Sigmoid colon (tissue), 6 donors: ENCODE measurements at regions not wholly inside any gene's neighbourhood (a gene's known extent, or its start where the extent isn't known, plus 50 kb on each side); places are given as distances from the start of the nearest gene placed in this dataset.

Experiments used
- DNase-seq: peaks from one replicate; pipeline ENCODE4 v3.0.0-alpha.2; 2019
- H3K27ac ChIP-seq, 4 donors: fragments of 200-600 bp; sonication (generic); one replicate each; pipeline ENCODE4 v1.5.1; 2016 to 2019; ENCODE audit warnings: mild to moderate bottlenecking in 1 of 4
- H3K27me3 ChIP-seq, 3 donors: fragments of 200-600 bp; sonication (generic); one replicate each; pipeline ENCODE4 v1.5.1; 2019; ENCODE audit warnings: mild to moderate bottlenecking in 1 of 3
- H3K36me3 ChIP-seq, 4 donors: fragments of 200-600 bp; sonication (generic); one replicate each; pipeline ENCODE4 v1.5.1; 2016 to 2019
- H3K4me1 ChIP-seq, 4 donors: fragments of 200-600 bp; sonication (generic); one replicate each; pipeline ENCODE4 v1.5.1; 2017 to 2019
- H3K4me3 ChIP-seq, 4 donors: fragments of 200-600 bp; sonication (generic); one replicate each; pipeline ENCODE4 v1.5.1; 2017 to 2019; ENCODE audit warnings: mild to moderate bottlenecking in 2 of 4, moderate library complexity in 1 of 4
- H3K9me3 ChIP-seq, 4 donors: fragments of 200-600 bp in 3 of 4; sonication (generic) in 3 of 4; one replicate each; pipeline versions ENCODE4 v1.5.1 to v1.6.1; 2013 to 2019
- EP300 ChIP-seq, 4 donors: sonication (generic); formaldehyde crosslinking; IDR thresholded peaks; one replicate each; pipeline ENCODE4 v1.6.1; 2017; ENCODE audit warnings: antibody characterized with exemption in 4 of 4
- POLR2A ChIP-seq, 2 donors: fragments of 450-650 bp; IDR thresholded peaks; one replicate each; pipeline ENCODE4 v1.6.1; 2016; ENCODE audit warnings: antibody characterized with exemption in 2 of 2, mild to moderate bottlenecking in 2 of 2, moderate library complexity in 2 of 2
- POLR2AphosphoS5 ChIP-seq, 4 donors: sonication (generic); formaldehyde crosslinking; IDR thresholded peaks; one replicate each; pipeline ENCODE4 v1.6.1; 2017; ENCODE audit warnings: antibody characterized with exemption in 4 of 4
- WGBS, 2 donors: extraction: QIAGEN DNeasy Blood & Tissue Kit; methylation state at CpG; one replicate each; pipeline ENCODE4 v1.1.7; 2013; 5-methylcytosine and 5-hydroxymethylcytosine counted together
- intact Hi-C: fragments of 100-400 bp; cut with DNase I; formaldehyde crosslinking; loops from one replicate; pipeline ENCODE4 v1.15.1; 2023
- TF ChIP-seq, protein P1 (sequence below), 4 experiments: fragments of 450-650 bp in 3 of 4; fragments of 200-600 bp in 1 of 4; IDR thresholded peaks; one replicate each; pipeline ENCODE4 v1.5.1; 2016 to 2019; ENCODE audit warnings: antibody characterized with exemption in 4 of 4, mild to moderate bottlenecking in 3 of 4, moderate library complexity in 2 of 4
- donor health status: healthy with polysubstance abuse.
- donor health status: healthy.

GRCh38 chr2:151189125-151189524 is 72.5 kb downstream of the RBM43 start:
- H3K9me3 ChIP-seq = no peaks in the 10 kb centered on the region
- H3K27ac ChIP-seq = no peak overlapping the region
- H3K4me3 ChIP-seq = no peak overlapping the region
- TF ChIP-seq EP300 (IDR thresholded peaks at IDR 0.05) (no peak), POLR2A (IDR thresholded peaks at IDR 0.05) (no peak), POLR2AphosphoS5 (IDR thresholded peaks at IDR 0.05) (no peak)
- TF ChIP-seq, protein P1, sequence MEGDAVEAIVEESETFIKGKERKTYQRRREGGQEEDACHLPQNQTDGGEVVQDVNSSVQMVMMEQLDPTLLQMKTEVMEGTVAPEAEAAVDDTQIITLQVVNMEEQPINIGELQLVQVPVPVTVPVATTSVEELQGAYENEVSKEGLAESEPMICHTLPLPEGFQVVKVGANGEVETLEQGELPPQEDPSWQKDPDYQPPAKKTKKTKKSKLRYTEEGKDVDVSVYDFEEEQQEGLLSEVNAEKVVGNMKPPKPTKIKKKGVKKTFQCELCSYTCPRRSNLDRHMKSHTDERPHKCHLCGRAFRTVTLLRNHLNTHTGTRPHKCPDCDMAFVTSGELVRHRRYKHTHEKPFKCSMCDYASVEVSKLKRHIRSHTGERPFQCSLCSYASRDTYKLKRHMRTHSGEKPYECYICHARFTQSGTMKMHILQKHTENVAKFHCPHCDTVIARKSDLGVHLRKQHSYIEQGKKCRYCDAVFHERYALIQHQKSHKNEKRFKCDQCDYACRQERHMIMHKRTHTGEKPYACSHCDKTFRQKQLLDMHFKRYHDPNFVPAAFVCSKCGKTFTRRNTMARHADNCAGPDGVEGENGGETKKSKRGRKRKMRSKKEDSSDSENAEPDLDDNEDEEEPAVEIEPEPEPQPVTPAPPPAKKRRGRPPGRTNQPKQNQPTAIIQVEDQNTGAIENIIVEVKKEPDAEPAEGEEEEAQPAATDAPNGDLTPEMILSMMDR (IDR thresholded peaks at IDR 0.05) = no peak
- no peak for DNase-seq
- H3K27me3 ChIP-seq = no peaks in the 10 kb centered on the region
- no peaks in the 10 kb centered on the region for H3K4me1 ChIP-seq
- intact Hi-C loops = no loop called here
- no peaks in the 10 kb centered on the region for H3K36me3 ChIP-seq
- WGBS, 2 donors = 52 to 75% methylated on average over 3 of the region's 3 CpGs

DNA sequence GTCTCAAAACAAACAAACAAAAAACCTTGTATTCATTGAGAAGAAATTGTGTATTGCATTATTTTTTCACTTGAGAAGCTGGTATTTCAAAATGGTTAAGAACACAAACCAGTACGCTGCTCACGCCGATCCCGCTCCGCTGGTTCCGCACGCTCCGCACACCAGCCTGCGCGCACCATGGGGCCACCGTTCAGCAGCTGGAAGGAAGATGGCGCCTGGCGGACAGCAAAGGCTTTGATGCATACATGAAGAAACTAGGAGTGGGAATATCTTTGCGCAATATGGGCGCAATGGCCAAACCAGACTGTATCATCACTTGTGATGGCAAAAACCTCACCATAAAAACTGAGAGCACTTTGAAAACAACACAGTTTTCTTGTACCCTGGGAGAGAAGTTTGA is 75.7 kb downstream of the RBM43 start:
- Histone ChIP-seq H3K36me3 (no peaks in the 10 kb centered on the region), H3K4me1 (no peaks in the 10 kb centered on the region), H3K27ac (no peak overlapping the region), H3K9me3 (no peaks in the 10 kb centered on the region), H3K27me3 (no peaks in the 10 kb centered on the region), H3K4me3 (no peak overlapping the region)
- 97 to 98% methylated on average over 15 of the region's 15 CpGs for WGBS, 2 donors
- intact Hi-C loops = no loop called here
- DNase-seq = no peak
- TF ChIP-seq, protein P1 (IDR thresholded peaks at IDR 0.05) = no peak
- TF ChIP-seq POLR2A (IDR thresholded peaks at IDR 0.05) (no peak), EP300 (IDR thresholded peaks at IDR 0.05) (no peak), POLR2AphosphoS5 (IDR thresholded peaks at IDR 0.05) (no peak)

GRCh38 chr2:151182899-151183809 is 78.5 kb downstream of the RBM43 start:
- H3K27me3 ChIP-seq = no peaks in the 10 kb centered on the region

GRCh38 chr2:151182396-151182795 is 79.3 kb downstream of the RBM43 start:
- intact Hi-C loops = no loop called here
- Histone ChIP-seq H3K27ac (no peak overlapping the region), H3K27me3 (no peaks in the 10 kb centered on the region), H3K4me3 (no peak overlapping the region), H3K36me3 (no peaks in the 10 kb centered on the region), H3K4me1 (no peaks in the 10 kb centered on the region), H3K9me3 (no peaks in the 10 kb centered on the region)
- TF ChIP-seq EP300 (IDR thresholded peaks at IDR 0.05) (no peak), POLR2AphosphoS5 (IDR thresholded peaks at IDR 0.05) (no peak), POLR2A (IDR thresholded peaks at IDR 0.05) (no peak)
- no peak for DNase-seq
- WGBS, 2 donors = 72 to 86% methylated on average over 3 of the region's 3 CpGs

More at GRCh38 chr2:151182899-151183809, 78.5 kb downstream of the RBM43 start:
- TF ChIP-seq, protein P1 (IDR thresholded peaks at IDR 0.05) = no peak
- TF ChIP-seq POLR2A (IDR thresholded peaks at IDR 0.05) (no peak), EP300 (IDR thresholded peaks at IDR 0.05) (no peak), POLR2AphosphoS5 (IDR thresholded peaks at IDR 0.05) (no peak)
- DNase-seq = no peak
- no peak overlapping the region for H3K27ac ChIP-seq
- H3K36me3 ChIP-seq = no peaks in the 10 kb centered on the region
- no peak overlapping the region for H3K4me3 ChIP-seq
- no peaks in the 10 kb centered on the region for H3K4me1 ChIP-seq
- 53 to 65% methylated on average over 7 of the region's 7 CpGs for WGBS, 2 donors
- H3K9me3 ChIP-seq = no peaks in the 10 kb centered on the region
- intact Hi-C loops = no loop called here

- no peak overlapping the region for H3K27ac ChIP-seq
- WGBS, 2 donors = 63 to 79% methylated on average over 6 of the region's 6 CpGs
- no peaks in the 10 kb centered on the region for H3K36me3 ChIP-seq
- no peak for DNase-seq
- H3K9me3 ChIP-seq = no peaks in the 10 kb centered on the region
- TF ChIP-seq, protein P1 (IDR thresholded peaks at IDR 0.05) = no peak
- no peak for TF ChIP-seq POLR2A (IDR thresholded peaks at IDR 0.05)
- TF ChIP-seq EP300 (IDR thresholded peaks at IDR 0.05) = no peak
- TF ChIP-seq POLR2AphosphoS5 (IDR thresholded peaks at IDR 0.05) = no peak
- no peaks in the 10 kb centered on the region for H3K4me1 ChIP-seq
- H3K4me3 ChIP-seq = no peak overlapping the region
- intact Hi-C loops = no loop called here
- H3K27me3 ChIP-seq = no peaks in the 10 kb centered on the region
These were observed 80.1 kb downstream of the RBM43 start for GRCh38 chr2:151181524-151181923.
